Ascending aorta (tissue), 2 donors: ENCODE measurements at regions not wholly inside any gene's neighbourhood (a gene's known extent, or its start where the extent isn't known, plus 50 kb on each side); places are given as distances from the start of the nearest gene placed in this dataset.

Experiments used
- DNase-seq, 2 donors: peaks; one replicate each; pipeline ENCODE4 v3.0.0-alpha.2; 2019; ENCODE audit warnings: low spot score in 2 of 2
- H3K27ac ChIP-seq, 2 donors: fragments of 200-600 bp; sonication (generic); one replicate each; pipeline ENCODE4 v1.5.1; 2016 to 2017; ENCODE audit warnings: mild to moderate bottlenecking in 1 of 2
- H3K27me3 ChIP-seq: fragments of 200-600 bp; sonication (generic); one replicate; pipeline ENCODE4 v1.5.1; 2017
- H3K36me3 ChIP-seq, 2 donors: fragments of 200-600 bp; sonication (generic); one replicate each; pipeline ENCODE4 v1.5.1; 2016
- H3K4me1 ChIP-seq, 2 donors: fragments of 200-600 bp; sonication (generic); one replicate each; pipeline ENCODE4 v1.5.1; 2016 to 2017; ENCODE audit warnings: mild to moderate bottlenecking in 1 of 2
- H3K4me3 ChIP-seq, 2 donors: fragments of 200-600 bp; sonication (generic); one replicate each; pipeline ENCODE4 v1.5.1; 2016 to 2017; ENCODE audit warnings: mild to moderate bottlenecking in 1 of 2
- H3K9me3 ChIP-seq, 2 donors: fragments of 200-600 bp; sonication (generic); one replicate each; pipeline ENCODE4 v1.5.1; 2016
- intact Hi-C: fragments of 100-400 bp; cut with DNase I; formaldehyde crosslinking; loops from one replicate; pipeline ENCODE4 v1.15.1; 2023
- TF ChIP-seq, protein P1 (sequence below), 3 experiments: fragments of 200-600 bp in 2 of 3; fragments of 450-650 bp in 1 of 3; sonication (generic) in 2 of 3; IDR thresholded peaks; one replicate each; pipeline ENCODE4 v1.5.1; 2016 to 2019; ENCODE audit warnings: antibody characterized with exemption in 3 of 3, mild to moderate bottlenecking in 1 of 3, moderate library complexity in 1 of 3

DNA sequence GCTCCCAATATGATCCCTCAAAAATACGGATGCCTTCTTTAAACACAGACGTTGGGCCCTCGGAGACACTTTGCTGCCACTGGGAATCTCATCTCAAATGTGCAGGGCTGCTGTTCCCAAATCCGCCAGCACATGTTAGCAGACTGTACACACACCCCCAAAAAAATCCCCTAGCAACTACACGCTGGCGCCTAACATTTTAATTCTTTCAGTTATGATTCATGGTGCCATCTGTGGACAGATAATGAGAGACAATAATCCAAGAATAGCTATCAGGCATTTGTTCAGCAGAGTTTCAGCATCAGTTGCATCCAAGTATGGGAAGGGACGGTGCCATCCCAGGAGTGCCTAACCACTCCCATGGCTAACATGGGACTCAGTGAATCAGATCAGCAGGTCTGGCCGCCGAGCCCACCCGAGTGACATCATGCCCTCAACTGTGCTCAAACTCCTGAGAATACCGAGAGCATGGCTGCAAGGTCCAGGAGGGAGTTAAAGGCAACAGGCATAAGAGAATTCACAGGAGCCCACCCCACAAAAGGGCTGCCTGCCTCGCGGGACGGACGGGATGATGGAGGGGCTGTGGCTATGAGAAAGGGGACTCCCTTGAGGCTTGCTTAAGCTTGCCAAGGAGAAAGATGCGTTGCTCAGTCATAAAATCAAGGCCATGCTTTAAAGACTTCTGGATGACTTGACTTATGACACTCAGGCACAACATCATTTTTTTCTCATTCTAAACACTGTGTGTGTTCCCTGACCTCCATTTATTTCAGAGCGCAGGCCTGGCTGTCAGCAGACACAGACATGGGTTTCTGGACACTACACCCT is 337.0 kb downstream of the SHANK2 start:
- Histone ChIP-seq H3K27ac (no peak overlapping the region), H3K9me3 (peaks cover 0 to 7% of the 10 kb centered on the region in 2 donors), H3K4me3 (no peak overlapping the region), H3K4me1 (no peaks in the 10 kb centered on the region), H3K36me3 (no peaks in the 10 kb centered on the region), H3K27me3 (no peaks in the 10 kb centered on the region)
- intact Hi-C loops = no loop called here
- TF ChIP-seq, protein P1, sequence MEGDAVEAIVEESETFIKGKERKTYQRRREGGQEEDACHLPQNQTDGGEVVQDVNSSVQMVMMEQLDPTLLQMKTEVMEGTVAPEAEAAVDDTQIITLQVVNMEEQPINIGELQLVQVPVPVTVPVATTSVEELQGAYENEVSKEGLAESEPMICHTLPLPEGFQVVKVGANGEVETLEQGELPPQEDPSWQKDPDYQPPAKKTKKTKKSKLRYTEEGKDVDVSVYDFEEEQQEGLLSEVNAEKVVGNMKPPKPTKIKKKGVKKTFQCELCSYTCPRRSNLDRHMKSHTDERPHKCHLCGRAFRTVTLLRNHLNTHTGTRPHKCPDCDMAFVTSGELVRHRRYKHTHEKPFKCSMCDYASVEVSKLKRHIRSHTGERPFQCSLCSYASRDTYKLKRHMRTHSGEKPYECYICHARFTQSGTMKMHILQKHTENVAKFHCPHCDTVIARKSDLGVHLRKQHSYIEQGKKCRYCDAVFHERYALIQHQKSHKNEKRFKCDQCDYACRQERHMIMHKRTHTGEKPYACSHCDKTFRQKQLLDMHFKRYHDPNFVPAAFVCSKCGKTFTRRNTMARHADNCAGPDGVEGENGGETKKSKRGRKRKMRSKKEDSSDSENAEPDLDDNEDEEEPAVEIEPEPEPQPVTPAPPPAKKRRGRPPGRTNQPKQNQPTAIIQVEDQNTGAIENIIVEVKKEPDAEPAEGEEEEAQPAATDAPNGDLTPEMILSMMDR (IDR thresholded peaks at IDR 0.05) = no peak
- DNase-seq = no peak

DNA sequence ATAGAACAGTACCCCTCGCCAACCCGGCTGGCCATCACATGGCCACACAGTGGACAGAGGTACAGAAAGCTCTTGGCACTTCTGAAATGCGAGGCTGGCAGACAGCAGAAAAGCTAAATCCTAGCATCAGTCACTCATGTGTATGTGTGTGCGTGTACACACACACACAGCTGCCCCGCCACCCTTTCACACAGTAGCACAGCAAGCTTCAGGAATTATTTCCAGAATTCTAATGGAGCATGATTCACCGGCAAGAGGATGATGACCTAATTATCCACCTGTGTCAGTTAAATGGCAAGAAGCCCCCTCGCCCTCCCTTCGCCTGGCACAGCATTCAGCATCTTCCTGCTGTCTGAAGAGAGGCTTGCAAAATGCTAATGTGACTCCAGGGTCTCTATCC is 336.0 kb downstream of the SHANK2 start:
- H3K27ac ChIP-seq = no peak overlapping the region
- TF ChIP-seq, protein P1 (IDR thresholded peaks at IDR 0.05) = no peak
- intact Hi-C loops = loop anchor here (1.0 kb wide), 1 partner anchor 34 kb away; no protein-coding TSS in a partner anchor
- H3K4me1 ChIP-seq = no peaks in the 10 kb centered on the region
- no peaks in the 10 kb centered on the region for H3K27me3 ChIP-seq
- no peak for DNase-seq
- no peak overlapping the region for H3K4me3 ChIP-seq
- peaks cover 2 to 17% of the 10 kb centered on the region in 2 donors for H3K9me3 ChIP-seq
- no peaks in the 10 kb centered on the region for H3K36me3 ChIP-seq

DNA sequence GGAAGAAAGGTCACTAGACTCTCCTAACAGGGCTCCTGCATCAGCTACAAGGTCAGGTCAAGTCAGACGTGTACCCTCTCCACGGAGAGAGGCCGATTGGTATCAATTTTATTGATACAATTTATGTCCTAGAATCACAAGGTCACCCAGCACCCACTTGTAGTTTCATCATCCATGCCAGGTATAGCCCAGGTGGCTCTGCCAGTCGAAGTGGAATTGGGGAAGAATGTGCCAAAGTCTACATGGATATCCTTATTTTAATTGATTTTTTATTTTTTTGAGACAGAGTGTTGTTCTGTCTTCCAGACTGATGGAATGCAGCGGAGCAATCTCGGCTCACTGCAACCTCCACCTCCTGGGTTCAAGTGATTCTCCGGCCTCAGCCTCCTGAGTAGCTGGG is 334.1 kb downstream of the SHANK2 start:
- TF ChIP-seq, protein P1 (IDR thresholded peaks at IDR 0.05) = no peak
- Histone ChIP-seq H3K4me1 (no peaks in the 10 kb centered on the region), H3K27ac (no peak overlapping the region), H3K9me3 (peaks cover 4 to 23% of the 10 kb centered on the region in 2 donors), H3K4me3 (no peak overlapping the region), H3K36me3 (no peaks in the 10 kb centered on the region), H3K27me3 (no peaks in the 10 kb centered on the region)
- no peak for DNase-seq
- intact Hi-C loops = no loop called here

DNA sequence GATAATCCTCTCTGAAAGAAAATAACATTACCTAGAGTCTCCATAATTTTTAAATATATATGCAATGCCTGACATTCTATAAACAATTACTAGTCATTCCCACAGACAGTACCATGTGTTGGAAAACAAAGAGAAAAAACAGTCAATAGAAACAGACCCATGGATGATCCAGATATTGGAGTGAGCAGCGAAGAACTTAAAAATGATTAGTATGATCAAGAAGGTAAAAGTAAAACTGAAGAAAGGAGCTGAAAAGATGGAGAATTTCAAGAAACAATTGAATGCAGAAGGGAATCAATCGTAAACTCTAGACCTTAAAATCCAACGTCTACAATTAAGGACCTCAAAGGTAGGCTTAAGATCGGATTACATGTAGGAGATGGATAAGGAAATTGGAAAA is 330.6 kb downstream of the SHANK2 start:
- no peaks in the 10 kb centered on the region for H3K27me3 ChIP-seq
- intact Hi-C loops = no loop called here
- H3K27ac ChIP-seq = no peak overlapping the region
- TF ChIP-seq, protein P1 (IDR thresholded peaks at IDR 0.05) = no peak
- H3K4me3 ChIP-seq = no peak overlapping the region
- peaks cover 4 to 23% of the 10 kb centered on the region in 2 donors for H3K9me3 ChIP-seq
- no peaks in the 10 kb centered on the region for H3K4me1 ChIP-seq
- DNase-seq = no peak
- H3K36me3 ChIP-seq = no peaks in the 10 kb centered on the region

DNA sequence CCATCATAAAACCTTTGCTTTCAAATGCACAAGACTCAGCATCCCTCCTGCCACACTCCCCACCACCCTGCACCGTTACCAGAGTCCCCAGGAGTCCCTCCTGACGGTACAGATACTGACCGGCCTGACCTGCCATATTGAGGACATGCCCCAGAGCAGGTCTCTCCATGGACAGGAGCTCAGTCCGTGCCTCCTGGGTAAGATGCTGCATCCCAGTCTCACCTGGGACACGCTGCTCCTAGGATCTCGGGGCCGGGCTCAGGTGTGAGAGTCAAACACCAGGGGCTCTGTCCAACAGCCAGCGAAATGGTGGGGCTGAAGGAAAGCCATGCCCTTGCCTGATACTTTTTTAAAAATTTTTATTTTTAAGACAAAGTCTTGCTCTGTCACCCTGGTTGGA is 328.3 kb downstream of the SHANK2 start:
- Histone ChIP-seq H3K27ac (no peak overlapping the region), H3K4me3 (no peak overlapping the region), H3K36me3 (no peaks in the 10 kb centered on the region), H3K4me1 (no peaks in the 10 kb centered on the region), H3K27me3 (no peaks in the 10 kb centered on the region), H3K9me3 (peaks cover 4 to 17% of the 10 kb centered on the region in 2 donors)
- TF ChIP-seq, protein P1 (IDR thresholded peaks at IDR 0.05) = no peak
- intact Hi-C loops = no loop called here
- no peak for DNase-seq
